ENCODE measurements at regions not wholly inside any gene's neighbourhood (a gene's known extent, or its start where the extent isn't known, plus 50 kb on each side); places are given as distances from the start of the nearest gene placed in this dataset.

GRCh38 chr12:107515446-107515958 lies 170.1 kb upstream of the PWP1 start:
- ChIA-PET CTCF (ENCODE audit: partially characterized antibody) (interaction anchor here (1.6 to 2.3 kb wide), 3 partner anchors 8 to 23 kb away, joined by 3 to 11 read pairs (median 6); no protein-coding TSS in a partner anchor), POLR2A (ENCODE audit: partially characterized antibody) (no interaction called here)
- no peak overlapping the region for H2AFZ ChIP-seq (ENCODE audit: low read length)
- no peak overlapping the region for H3K14ac ChIP-seq (ENCODE audit: insufficient read length)
- peaks cover 0 to 2% of the 10 kb centered on the region in 2 experiments for H4K20me1 ChIP-seq (replicated peaks in 1 of 2; ENCODE audit: control insufficient read depth in 1 of 2, insufficient read depth in 2 of 2, low read length in 2 of 2)
- no peak overlapping the region for H2BK5ac ChIP-seq (ENCODE audit: low read depth, low read length)
- H3K27ac ChIP-seq (ENCODE audit: low read depth, low read length) = no peak overlapping the region
- H3K79me1 ChIP-seq (ENCODE audit: low read depth, low read length) = no peaks in the 10 kb centered on the region
- no peaks in the 10 kb centered on the region for H3K9me3 ChIP-seq (ENCODE audit: insufficient read depth in 2 of 2, low read depth in 1 of 2, low read length in 1 of 2)
- no peak overlapping the region for H3K4me3 ChIP-seq (ENCODE audit: extremely low read depth in 1 of 4, insufficient read depth in 2 of 4, low read depth in 3 of 4, low read length in 4 of 4)
- peaks cover 0 to 5% (median 0%) of the 10 kb centered on the region in 4 experiments; a peak in 1 of 7 replicates for H3K4me1 ChIP-seq (replicated peaks in 1 of 4; ENCODE audit: control insufficient read depth in 3 of 4, insufficient read depth in 4 of 4, low read length in 3 of 4)
- no peak overlapping the region for H2BK12ac ChIP-seq (ENCODE audit: low read depth, low read length)
- FAIRE-seq (no peak), DNase-seq (ENCODE audit: low read depth in 1 of 2, low spot score in 2 of 2) (peak in 1 of 2 experiments; percentile 10)
- no peak overlapping the region for H2BK15ac ChIP-seq (ENCODE audit: low read length)
- no peaks in the 10 kb centered on the region for H3K23me2 ChIP-seq (ENCODE audit: low read depth, low read length)
- no peak overlapping the region for H3K9ac ChIP-seq (replicated peaks in 1 of 4; ENCODE audit: extremely low read depth in 1 of 4, low read depth in 3 of 4, low read length in 3 of 4)
- H4K5ac ChIP-seq (ENCODE audit: insufficient read length, low read depth, low read length) = no peak overlapping the region
- H2BK20ac ChIP-seq (ENCODE audit: low read length) = no peak overlapping the region
- H4K91ac ChIP-seq (replicated peaks; ENCODE audit: insufficient read length, low read length) = no peak overlapping the region
- TF ChIP-seq MAFK (IDR thresholded peaks at IDR 0.05; ENCODE audit: low read depth, low read length) = peak; percentile 2; the same call in 1 of the 2 replicates
- TF ChIP-seq BACH1 (IDR thresholded peaks at IDR 0.05; ENCODE audit: low read length) = peak; percentile 41; the same call in 1 of the 2 replicates
- peak; percentile 37; the same call in 1 of the 2 replicates for TF ChIP-seq JUND (IDR thresholded peaks at IDR 0.05; ENCODE audit: low read length)
- no peak for TF ChIP-seq SRF (IDR thresholded peaks at IDR 0.05; ENCODE audit: low read depth, low read length)
- H3K27me3 ChIP-seq (replicated peaks in 1 of 4; ENCODE audit: control insufficient read depth in 3 of 4, extremely low read depth in 1 of 4, insufficient read depth in 3 of 4, low read length in 3 of 4) = no peaks in the 10 kb centered on the region
- H2AK5ac ChIP-seq (ENCODE audit: low read depth, low read length) = no peak overlapping the region
- 77% methylated on average over 2 of the region's 2 CpGs; no CpG with 5 or more reads in 1 of the 2 experiments for WGBS, 2 experiments (ENCODE audit: extremely low coverage in 1 of 2, insufficient coverage in 1 of 2, insufficient read length in 1 of 2, insufficient replicate concordance in 2 of 2, low coverage in 1 of 2, low lambda C conversion rate in 2 of 2, missing lambda C conversion rate in 1 of 2)
- no peaks in the 10 kb centered on the region for H3K36me3 ChIP-seq (ENCODE audit: control insufficient read depth in 2 of 4, insufficient read depth in 4 of 4, low read length in 3 of 4)
- no peak overlapping the region for H3K18ac ChIP-seq (ENCODE audit: extremely low read depth, low read length)
- H4K8ac ChIP-seq (ENCODE audit: extremely low read depth, insufficient read depth, low read length) = no peak overlapping the region
- H3K79me2 ChIP-seq (ENCODE audit: control insufficient read depth in 1 of 2, insufficient read depth in 2 of 2, low read length in 2 of 2) = no peaks in the 10 kb centered on the region
- H3K4me2 ChIP-seq (ENCODE audit: insufficient read depth in 1 of 2, low read depth in 2 of 2, low read length in 2 of 2) = no peak overlapping the region
- no peak overlapping the region for H2BK120ac ChIP-seq (replicated peaks; ENCODE audit: low read depth, low read length)
- no peak overlapping the region for H3K56ac ChIP-seq (replicated peaks; ENCODE audit: insufficient read length, low read depth, low read length)
- no peak overlapping the region for H3K23ac ChIP-seq (ENCODE audit: insufficient read length)
- no peak overlapping the region for H3K4ac ChIP-seq (replicated peaks; ENCODE audit: insufficient read length, low read depth, low read length)

Measured in H1 (cell line).